AG04450 (cell line): ENCODE measurements at regions not wholly inside any gene's neighbourhood (a gene's known extent, or its start where the extent isn't known, plus 50 kb on each side); places are given as distances from the start of the nearest gene placed in this dataset.
"Not testable (repeated sequence)": the region's sequence is repeated elsewhere in the genome, so short reads cannot be mapped to it uniquely, and the experiment has no call there.

ENCODE experiments used
- CTCF ChIA-PET: fragments of 300-600, 350-600 bp; formaldehyde crosslinking; extraction: SDS; loops from one replicate; lab custom pipeline; 2022; ENCODE audit warnings: antibody characterized with exemption, inconsistent platforms; lab: Charles Lee
- POLR2A ChIA-PET: fragments of 350-600 bp; formaldehyde crosslinking; extraction: SDS; loops from one replicate; lab custom pipeline; 2021; ENCODE audit warnings: antibody characterized with exemption, inconsistent platforms; lab: Yijun Ruan, JAX
- DNase-seq: peaks from one replicate; pipeline ENCODE4 v3.0.0-alpha.2; 2011; ENCODE audit warnings: low read depth, low spot score
- H3K27ac ChIP-seq: one replicate; pipeline ENCODE4 v1.5.1; 2012; ENCODE audit warnings: low read depth, low read length, control low read depth
- H3K27me3 ChIP-seq: one replicate; pipeline ENCODE4 v1.6.0; 2012; ENCODE audit warnings: low read length; ENCODE audit not compliant: control insufficient read depth, insufficient read depth
- H3K4me3 ChIP-seq: 2 replicates; pipeline ENCODE4 v1.5.1; 2011; ENCODE audit warnings: mild to moderate bottlenecking, low read depth, low read length, control low read depth
- H3K9me3 ChIP-seq: 2 replicates; pipeline ENCODE4 v1.5.1; 2012; ENCODE audit warnings: low read length; ENCODE audit not compliant: control insufficient read depth, insufficient read depth
- CTCF ChIP-seq: IDR thresholded peaks from 2 replicates; pipeline ENCODE4 v1.5.1; 2011; ENCODE audit warnings: low read depth, low read length, control low read depth, inconsistent platforms

DNA sequence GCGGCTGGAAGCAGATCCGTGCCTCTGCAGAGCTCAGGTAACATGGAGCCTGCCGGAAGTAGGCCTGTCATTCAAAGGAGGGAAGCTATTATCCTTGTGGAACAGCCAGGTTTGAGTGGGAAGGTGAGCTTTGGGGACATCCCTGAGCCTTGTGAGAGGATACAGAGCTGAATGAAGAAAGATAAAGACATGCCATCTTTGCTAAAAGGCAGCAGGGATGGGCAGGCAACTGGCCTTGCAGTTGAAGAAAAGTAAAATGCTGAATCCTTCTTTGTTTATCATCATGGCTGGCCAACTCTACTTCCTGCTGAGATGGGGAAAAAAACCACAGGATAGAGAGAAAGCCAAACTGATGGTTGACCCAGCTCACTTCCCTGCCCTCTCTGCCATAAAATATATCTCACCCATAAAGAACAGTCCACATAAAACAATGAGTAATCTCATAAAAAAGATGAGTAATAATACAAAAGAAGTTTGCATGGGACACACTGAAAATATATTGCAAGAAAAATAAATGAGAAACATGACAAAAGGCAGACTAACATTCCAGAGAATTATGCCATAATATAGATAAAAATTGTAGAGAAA lies 226.3 kb downstream of the DLEU7 start:
- no peak overlapping the region for H3K27ac ChIP-seq
- no peak for DNase-seq
- ChIA-PET POLR2A (no interaction called here), CTCF (interaction anchor here (0.8 to 1.1 kb wide), 3 partner anchors 71 to 641 kb away, joined by 3 read pairs; no protein-coding TSS in a partner anchor)
- peaks cover 10% of the 10 kb centered on the region for H3K27me3 ChIP-seq
- TF ChIP-seq CTCF = no peak
- no peak overlapping the region for H3K4me3 ChIP-seq
- H3K9me3 ChIP-seq = no peaks in the 10 kb centered on the region

GRCh38 chr13:50618206-50618605 lies 225.3 kb downstream of the DLEU7 start:
- TF ChIP-seq CTCF = no peak
- no peaks in the 10 kb centered on the region for H3K9me3 ChIP-seq
- CTCF ChIA-PET = interaction anchor here (1.0 kb wide), 1 partner anchor 642 kb away, joined by 3 read pairs; no protein-coding TSS in a partner anchor
- no peak for DNase-seq
- POLR2A ChIA-PET = no interaction called here
- peaks cover 5% of the 10 kb centered on the region for H3K27me3 ChIP-seq
- H3K4me3 ChIP-seq = no peak overlapping the region
- no peak overlapping the region for H3K27ac ChIP-seq

- no peak overlapping the region for H3K4me3 ChIP-seq
- CTCF ChIA-PET = no interaction called here
- peaks cover 7% of the 10 kb centered on the region for H3K27me3 ChIP-seq
- no peak overlapping the region for H3K27ac ChIP-seq
- POLR2A ChIA-PET = interaction anchor here (0.7 kb wide), 2 partner anchors 17 to 104 kb away, joined by 6 to 11 read pairs; no protein-coding TSS in a partner anchor
- no peaks in the 10 kb centered on the region for H3K9me3 ChIP-seq
- TF ChIP-seq CTCF = no peak
- DNase-seq = no peak
These were observed 217.4 kb downstream of the DLEU7 start for GRCh38 chr13:50626101-50626547.

DNA sequence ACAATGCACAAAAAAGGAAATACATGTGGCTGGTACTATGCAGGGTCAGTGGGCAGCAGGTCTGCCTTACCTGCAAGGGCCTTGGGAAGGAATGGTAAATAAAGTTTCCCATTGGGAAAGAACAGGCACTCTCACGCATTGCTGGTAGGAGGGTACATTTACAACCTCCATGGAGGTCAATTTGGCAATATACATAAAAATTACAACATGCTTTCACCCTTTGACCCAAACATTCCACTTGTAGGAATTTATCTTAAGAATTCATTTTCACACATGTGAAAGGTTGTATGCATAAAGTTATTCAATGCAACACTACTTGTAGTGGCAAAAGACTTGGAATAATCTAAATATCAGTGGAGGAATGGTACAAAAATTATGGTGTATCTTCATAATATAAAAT lies 216.4 kb downstream of the DLEU7 start:
- POLR2A ChIA-PET = no interaction called here
- no peak for TF ChIP-seq CTCF
- no peak for DNase-seq
- CTCF ChIA-PET = no interaction called here
- peaks cover 3% of the 10 kb centered on the region for H3K27me3 ChIP-seq
- no peaks in the 10 kb centered on the region for H3K9me3 ChIP-seq
- no peak overlapping the region for H3K27ac ChIP-seq
- no peak overlapping the region for H3K4me3 ChIP-seq

- DNase-seq, H3K27me3 ChIP-seq, H3K9me3 ChIP-seq, H3K27ac ChIP-seq, POLR2A ChIA-PET, CTCF ChIA-PET, H3K4me3 ChIP-seq: not testable (repeated sequence)
These were observed 215.0 kb downstream of the DLEU7 start for GRCh38 chr13:50628512-50628911.
